PC-3 (cell line): ENCODE measurements at regions not wholly inside any gene's neighbourhood (a gene's known extent, or its start where the extent isn't known, plus 50 kb on each side); places are given as distances from the start of the nearest gene placed in this dataset.

Experiments
- ATAC-seq: fragments of 200-7000 bp; cut with Tn5 transposase; 2 replicates; pipeline ENCODE4 v1.9.1; 2020; ENCODE audit warnings: mild to moderate bottlenecking, moderate library complexity
- BruUV-seq: library from RNA; stranded (reverse); fragments of 400-500 nt; replicated peaks from 2 replicates; lab custom pipeline; 2021; lab: Mats Ljungman, UMichigan
- CTCF ChIA-PET: fragments of 300-600 bp; sonication (Branson Sonifier 250); formaldehyde crosslinking; loops from one replicate; lab custom pipeline; 2022; ENCODE audit warnings: antibody characterized with exemption; lab: Charles Lee
- POLR2A ChIA-PET: fragments of 300-600 bp; sonication (Branson Sonifier 250); formaldehyde crosslinking; loops from one replicate; lab custom pipeline; 2022; ENCODE audit warnings: antibody characterized with exemption; ENCODE audit not compliant: unreplicated experiment; lab: Charles Lee
- DNase-seq: peaks from one replicate; pipeline ENCODE4 v3.0.0-alpha.2; 2015
- H2AFZ ChIP-seq: fragments of 300-600 bp; sonication (generic); 2 replicates; pipeline ENCODE4 v1.6.0; 2016; ENCODE audit warnings: antibody characterized with exemption, low read length
- H3F3A ChIP-seq: fragments of 300-600 bp; sonication (generic); one replicate; pipeline ENCODE4 v1.6.0; 2017; ENCODE audit warnings: antibody characterized with exemption, low read length, control low read depth, mild to moderate bottlenecking; ENCODE audit not compliant: unreplicated experiment
- H3K27ac ChIP-seq: fragments of 300-600 bp; sonication (generic); 2 replicates; pipeline ENCODE4 v1.5.1; 2016; ENCODE audit warnings: mild to moderate bottlenecking, low read length
- H3K27me3 ChIP-seq: fragments of 300-600 bp; sonication (generic); 2 replicates; pipeline ENCODE4 v1.6.1; 2016; ENCODE audit warnings: low read length, mixed read lengths
- H3K36me3 ChIP-seq: fragments of 300-600 bp; sonication (generic); 2 replicates; pipeline ENCODE4 v1.6.1; 2016; ENCODE audit warnings: low read depth, mixed run types, low read length, mixed read lengths
- H3K4me1 ChIP-seq: fragments of 300-600 bp; sonication (generic); 2 replicates; pipeline ENCODE4 v1.5.1; 2016; ENCODE audit warnings: low read length; ENCODE audit not compliant: insufficient read depth
- H3K4me2 ChIP-seq: fragments of 300-600 bp; sonication (generic); 2 replicates; pipeline ENCODE4 v1.6.0; 2016; ENCODE audit warnings: low read length
- H3K4me3 ChIP-seq: fragments of 300-600 bp; sonication (generic); 2 replicates; pipeline ENCODE4 v1.5.1; 2016; ENCODE audit warnings: mild to moderate bottlenecking, low read length, mixed read lengths
- H3K79me2 ChIP-seq: fragments of 300-600 bp; sonication (generic); 2 replicates; pipeline ENCODE4 v1.6.1; 2017; ENCODE audit warnings: low read length, mixed read lengths
- H3K9ac ChIP-seq: fragments of 300-600 bp; sonication (generic); 2 replicates; pipeline ENCODE4 v1.6.0; 2016; ENCODE audit warnings: mild to moderate bottlenecking, low read length
- H3K9me2 ChIP-seq: fragments of 300-600 bp; sonication (generic); replicated peaks from 2 replicates; pipeline ENCODE4 v1.6.1; 2016; ENCODE audit warnings: mixed run types, low read length, mixed read lengths
- H3K9me3 ChIP-seq: fragments of 300-600 bp; sonication (generic); 2 replicates; pipeline ENCODE4 v1.6.1; 2016; ENCODE audit warnings: low read length, mixed read lengths
- H4K20me1 ChIP-seq: fragments of 300-600 bp; sonication (generic); 2 replicates; pipeline ENCODE4 v1.6.1; 2016; ENCODE audit warnings: low read length, mixed read lengths
- CTCF ChIP-seq: fragments of 300-600 bp; sonication (generic); conservative IDR thresholded peaks from 2 replicates; pipeline ENCODE4 v1.5.1; 2017; ENCODE audit warnings: antibody characterized with exemption, low read depth, mild to moderate bottlenecking, low read length
- EZH2 ChIP-seq: fragments of 300-600 bp; sonication (generic); IDR thresholded peaks from one replicate; pipeline ENCODE4 v1.6.1; 2017; ENCODE audit warnings: antibody characterized with exemption, mild to moderate bottlenecking, low read length; ENCODE audit not compliant: unreplicated experiment
- EZH2phosphoT487 ChIP-seq: fragments of 300-600 bp; sonication (generic); IDR thresholded peaks from 2 replicates; pipeline ENCODE4 v1.6.1; 2018; ENCODE audit warnings: mild to moderate bottlenecking, antibody characterized with exemption, low read length, borderline replicate concordance
- intact Hi-C: fragments of 100-400 bp; cut with micrococcal nuclease; formaldehyde crosslinking; loops from 2 replicates; pipeline ENCODE4 v1.9.0; 2023

- CTCF ChIA-PET, result no interaction called here
- no peaks in the 10 kb centered on the region for H3K4me1 ChIP-seq
- no peak overlapping the region for H3K9ac ChIP-seq
- H3F3A ChIP-seq, result no peaks in the 10 kb centered on the region
- intact Hi-C loops, result loop anchor here (10.0 kb wide), 1 partner anchor 273 kb away; no protein-coding TSS in a partner anchor
- H3K36me3 ChIP-seq, result no peaks in the 10 kb centered on the region
- H2AFZ ChIP-seq, result no peak overlapping the region
- H3K9me2 ChIP-seq, result no peaks in the 10 kb centered on the region
- no peak overlapping the region for H3K4me2 ChIP-seq
- DNase-seq (no peak), ATAC-seq (no peak)
- H3K9me3 ChIP-seq, result no peaks in the 10 kb centered on the region
- POLR2A ChIA-PET, result no interaction called here
- no peaks in the 10 kb centered on the region for H3K27me3 ChIP-seq
- TF ChIP-seq CTCF (no peak), EZH2 (no peak)
- no peak overlapping the region for H3K27ac ChIP-seq
- no TSS peak for BruUV-seq
- H3K79me2 ChIP-seq, result no peaks in the 10 kb centered on the region
- H4K20me1 ChIP-seq, result no peaks in the 10 kb centered on the region
- H3K4me3 ChIP-seq, result no peak overlapping the region
Measured at GRCh38 chr13:86737334-86737932, 933.7 kb upstream of the SLITRK5 start.

GRCh38 chr13:86741762-86742285 is 929.3 kb upstream of the SLITRK5 start:
- Histone ChIP-seq H3K4me1 (no peaks in the 10 kb centered on the region), H3K9ac (no peak overlapping the region), H3K27me3 (no peaks in the 10 kb centered on the region), H2AFZ (no peak overlapping the region), H3K27ac (no peak overlapping the region), H3K9me2 (no peaks in the 10 kb centered on the region), H4K20me1 (no peaks in the 10 kb centered on the region), H3K4me2 (no peak overlapping the region), H3K4me3 (no peak overlapping the region), H3K9me3 (no peaks in the 10 kb centered on the region), H3F3A (no peaks in the 10 kb centered on the region), H3K79me2 (no peaks in the 10 kb centered on the region), H3K36me3 (no peaks in the 10 kb centered on the region)
- TF ChIP-seq EZH2phosphoT487, result no peak
- TF ChIP-seq EZH2, result no peak
- peak; percentile 46 for TF ChIP-seq CTCF
- ChIA-PET POLR2A (no interaction called here), CTCF (no interaction called here)
- peak; percentile 24 for DNase-seq
- ATAC-seq, result no peak
- BruUV-seq, result no TSS peak
- intact Hi-C loops, result loop anchor here (5.0 to 10.0 kb wide), 2 partner anchors 533 to 770 kb away; no protein-coding TSS in a partner anchor

- CTCF ChIA-PET, result no interaction called here
Measured at GRCh38 chr13:86757236-86757978, 913.8 kb upstream of the SLITRK5 start.

More at GRCh38 chr13:86757236-86757978, 913.8 kb upstream of the SLITRK5 start:
- POLR2A ChIA-PET, result no interaction called here
- intact Hi-C loops, result no loop called here
- Histone ChIP-seq H3K4me1 (peaks cover 13% of the 10 kb centered on the region), H3K9me2 (no peaks in the 10 kb centered on the region), H3K27me3 (no peaks in the 10 kb centered on the region), H3K36me3 (no peaks in the 10 kb centered on the region), H3K4me2 (no peak overlapping the region), H3K27ac (peak overlapping the region; percentile 25), H2AFZ (no peak overlapping the region), H4K20me1 (no peaks in the 10 kb centered on the region), H3K79me2 (no peaks in the 10 kb centered on the region), H3K9ac (no peak overlapping the region), H3F3A (no peaks in the 10 kb centered on the region), H3K4me3 (no peak overlapping the region), H3K9me3 (no peaks in the 10 kb centered on the region)
- no TSS peak for BruUV-seq
- DNase-seq (peak; percentile 82), ATAC-seq (peak; percentile 70)
- TF ChIP-seq EZH2 (no peak), EZH2phosphoT487 (no peak), CTCF (no peak)
